Neural progenitor cell (in vitro differentiated cells): ENCODE measurements at regions not wholly inside any gene's neighbourhood (a gene's known extent, or its start where the extent isn't known, plus 50 kb on each side); places are given as distances from the start of the nearest gene placed in this dataset.
A peak's percentile ranks its signal among the peaks of the same experiment; 100 is the strongest.
"Not testable (repeated sequence)": the region's sequence is repeated elsewhere in the genome, so short reads cannot be mapped to it uniquely, and the experiment has no call there.

Source experiments
- DNase-seq: peaks from one replicate; pipeline ENCODE4 v3.0.0-alpha.2; 2016; ENCODE audit warnings: low spot score
- H2AFZ ChIP-seq: fragments of 200-600 bp; sonication (generic); replicated peaks from 2 replicates; pipeline ENCODE4 v1.6.1; 2016; ENCODE audit warnings: antibody characterized with exemption
- H3F3A ChIP-seq: fragments of 200-600 bp; sonication (generic); 2 replicates; pipeline ENCODE4 v1.6.1; 2016; ENCODE audit warnings: antibody characterized with exemption, low read depth
- H3K27ac ChIP-seq: fragments of 200-600 bp; sonication (generic); 2 replicates; pipeline ENCODE4 v1.5.1; 2016; ENCODE audit warnings: mild to moderate bottlenecking
- H3K27me3 ChIP-seq: fragments of 200-600 bp; sonication (generic); 2 replicates; pipeline ENCODE4 v1.6.1; 2016; ENCODE audit warnings: mild to moderate bottlenecking, moderate library complexity
- H3K36me3 ChIP-seq: fragments of 200-600 bp; sonication (generic); 2 replicates; pipeline ENCODE4 v1.5.1; 2016
- H3K4me1 ChIP-seq: fragments of 200-600 bp; sonication (generic); 2 replicates; pipeline ENCODE4 v1.6.1; 2016; ENCODE audit warnings: mixed run types
- H3K4me2 ChIP-seq: fragments of 200-600 bp; sonication (generic); 2 replicates; pipeline ENCODE4 v1.6.1; 2016
- H3K4me3 ChIP-seq: fragments of 200-600 bp; sonication (generic); 2 replicates; pipeline ENCODE4 v1.5.1; 2016
- H3K79me2 ChIP-seq: fragments of 200-600 bp; sonication (generic); 2 replicates; pipeline ENCODE4 v1.6.1; 2016; ENCODE audit warnings: low read depth
- H3K9ac ChIP-seq: fragments of 200-600 bp; sonication (generic); 2 replicates; pipeline ENCODE4 v1.6.1; 2016
- H3K9me3 ChIP-seq: fragments of 200-600 bp; sonication (generic); 2 replicates; pipeline ENCODE4 v1.5.1; 2016; ENCODE audit warnings: low read depth
- H4K20me1 ChIP-seq: fragments of 200-600 bp; sonication (generic); 2 replicates; pipeline ENCODE4 v1.6.1; 2016; ENCODE audit warnings: low read depth
- H3K27ac Mint-ChIP-seq: 3 replicates; pipeline ENCODE4 v1.8.0; 2021; ENCODE audit warnings: mixed read lengths
- H3K27me3 Mint-ChIP-seq: 2 replicates; pipeline ENCODE4 v1.8.0; 2022; ENCODE audit warnings: low read depth, mild to moderate bottlenecking, inconsistent platforms, moderate library complexity, mixed read lengths; ENCODE audit not compliant: insufficient read depth
- H3K36me3 Mint-ChIP-seq: 3 replicates; pipeline ENCODE4 v1.8.0; 2021; ENCODE audit warnings: mixed read lengths
- H3K4me1 Mint-ChIP-seq: 3 replicates; pipeline ENCODE4 v1.8.0; 2021; ENCODE audit warnings: mixed read lengths
- H3K4me3 Mint-ChIP-seq: 3 replicates; pipeline ENCODE4 v1.8.0; 2021; ENCODE audit warnings: mild to moderate bottlenecking, moderate library complexity, mixed read lengths
- H3K9me3 Mint-ChIP-seq: 3 replicates; pipeline ENCODE4 v1.8.0; 2020; ENCODE audit warnings: mixed read lengths
- CTCF ChIP-seq: fragments of 200-600 bp; sonication (generic); IDR thresholded peaks from 2 replicates; pipeline ENCODE4 v1.5.1; 2017; ENCODE audit warnings: antibody characterized with exemption, mild to moderate bottlenecking
- EZH2 ChIP-seq: fragments of 200-600 bp; sonication (generic); IDR thresholded peaks from 2 replicates; pipeline ENCODE4 v1.6.1; 2017; ENCODE audit warnings: antibody characterized with exemption, mild to moderate bottlenecking, moderate library complexity
- EZH2phosphoT487 ChIP-seq: fragments of 200-600 bp; sonication (generic); IDR thresholded peaks from 2 replicates; pipeline ENCODE4 v1.6.1; 2017; ENCODE audit warnings: antibody characterized with exemption

GRCh38 chr10:22832851-22833250, 95.0 kb upstream of the ARMC3 start:
- no peaks in the 10 kb centered on the region for H3F3A ChIP-seq
- no peak overlapping the region for H3K4me3 Mint-ChIP-seq
- peaks cover 2% of the 10 kb centered on the region for H3K27me3 Mint-ChIP-seq
- H3K4me2 ChIP-seq: peak overlapping the region; percentile 34
- H3K27ac Mint-ChIP-seq: no peak overlapping the region
- H3K79me2 ChIP-seq: no peaks in the 10 kb centered on the region
- no peak for DNase-seq
- no peak overlapping the region for H3K4me3 ChIP-seq
- no peaks in the 10 kb centered on the region for H3K36me3 ChIP-seq
- peaks cover 14% of the 10 kb centered on the region for H3K4me1 ChIP-seq
- H3K27me3 ChIP-seq: no peaks in the 10 kb centered on the region
- H3K9ac ChIP-seq: no peak overlapping the region
- no peaks in the 10 kb centered on the region for H3K4me1 Mint-ChIP-seq
- H3K36me3 Mint-ChIP-seq: no peaks in the 10 kb centered on the region
- no peak overlapping the region for H3K27ac ChIP-seq
- peaks cover 7% of the 10 kb centered on the region for H3K9me3 Mint-ChIP-seq
- H2AFZ ChIP-seq: no peak overlapping the region
- H4K20me1 ChIP-seq: no peaks in the 10 kb centered on the region
- H3K9me3 ChIP-seq: no peaks in the 10 kb centered on the region
- TF ChIP-seq EZH2: no peak
- no peak for TF ChIP-seq EZH2phosphoT487
- TF ChIP-seq CTCF: no peak

GRCh38 chr10:22832066-22832602, 95.7 kb upstream of the ARMC3 start:
- no peaks in the 10 kb centered on the region for H3F3A ChIP-seq
- H3K27ac Mint-ChIP-seq: no peak overlapping the region
- no peak overlapping the region for H3K4me3 Mint-ChIP-seq
- H4K20me1 ChIP-seq: no peaks in the 10 kb centered on the region
- H3K27ac ChIP-seq: no peak overlapping the region
- no peak overlapping the region for H2AFZ ChIP-seq
- DNase-seq: no peak
- TF ChIP-seq CTCF (no peak), EZH2 (no peak), EZH2phosphoT487 (no peak)
- no peak overlapping the region for H3K4me3 ChIP-seq
- no peaks in the 10 kb centered on the region for H3K36me3 ChIP-seq
- H3K9me3 ChIP-seq: no peaks in the 10 kb centered on the region
- peaks cover 7% of the 10 kb centered on the region for H3K9me3 Mint-ChIP-seq
- H3K4me2 ChIP-seq: peak overlapping the region; percentile 34
- H3K27me3 Mint-ChIP-seq: peaks cover 2% of the 10 kb centered on the region
- no peaks in the 10 kb centered on the region for H3K4me1 Mint-ChIP-seq
- no peaks in the 10 kb centered on the region for H3K27me3 ChIP-seq
- peaks cover 14% of the 10 kb centered on the region for H3K4me1 ChIP-seq
- no peaks in the 10 kb centered on the region for H3K36me3 Mint-ChIP-seq
- no peak overlapping the region for H3K9ac ChIP-seq
- H3K79me2 ChIP-seq: no peaks in the 10 kb centered on the region

- DNase-seq: no peak
- Histone ChIP-seq H3K27ac (no peak overlapping the region), H2AFZ (no peak overlapping the region), H3K4me2 (no peak overlapping the region), H3K9ac (no peak overlapping the region), H3F3A (no peaks in the 10 kb centered on the region), H3K9me3 (no peaks in the 10 kb centered on the region), H3K27me3 (no peaks in the 10 kb centered on the region), H3K36me3 (no peaks in the 10 kb centered on the region), H3K4me3 (no peak overlapping the region), H3K79me2 (no peaks in the 10 kb centered on the region), H4K20me1 (no peaks in the 10 kb centered on the region), H3K4me1 (peaks cover 14% of the 10 kb centered on the region)
- H3K36me3 Mint-ChIP-seq: no peaks in the 10 kb centered on the region
- no peak overlapping the region for H3K27ac Mint-ChIP-seq
- no peak overlapping the region for H3K4me3 Mint-ChIP-seq
- peaks cover 7% of the 10 kb centered on the region for H3K9me3 Mint-ChIP-seq
- H3K4me1 Mint-ChIP-seq: no peaks in the 10 kb centered on the region
- peaks cover 2% of the 10 kb centered on the region for H3K27me3 Mint-ChIP-seq
- TF ChIP-seq EZH2 (no peak), CTCF (no peak), EZH2phosphoT487 (no peak)
Measured at GRCh38 chr10:22831586-22831985, 96.3 kb upstream of the ARMC3 start.

GRCh38 chr10:22828712-22829111, 99.1 kb upstream of the ARMC3 start:
- H3K27ac ChIP-seq, H3K79me2 ChIP-seq, DNase-seq, H3K4me3 Mint-ChIP-seq, H3K27ac Mint-ChIP-seq, H3K4me2 ChIP-seq, H3K4me3 ChIP-seq, H3K4me1 Mint-ChIP-seq, H3K27me3 Mint-ChIP-seq, H3F3A ChIP-seq, H3K36me3 ChIP-seq, H3K9me3 ChIP-seq, H4K20me1 ChIP-seq, H3K36me3 Mint-ChIP-seq, H3K27me3 ChIP-seq, H2AFZ ChIP-seq, H3K9ac ChIP-seq: not testable (repeated sequence)
- peaks cover 14% of the 10 kb centered on the region for H3K9me3 Mint-ChIP-seq
- peaks cover 14% of the 10 kb centered on the region for H3K4me1 ChIP-seq
